Karpas-422 (cell line): ENCODE measurements at regions not wholly inside any gene's neighbourhood (a gene's known extent, or its start where the extent isn't known, plus 50 kb on each side); places are given as distances from the start of the nearest gene placed in this dataset.
"Not testable (repeated sequence)": the region's sequence is repeated elsewhere in the genome, so short reads cannot be mapped to it uniquely, and the experiment has no call there.

Experiments used
- DNase-seq: peaks from one replicate; pipeline ENCODE4 v3.0.0-alpha.2; 2015
- H2AFZ ChIP-seq: fragments of 200-600 bp; sonication (generic); 2 replicates; pipeline ENCODE4 v1.6.1; 2014; ENCODE audit warnings: antibody characterized with exemption, low read length, mixed read lengths
- H3K27ac ChIP-seq: fragments of 200-600 bp; sonication (generic); 2 replicates; pipeline ENCODE4 v1.5.1; 2014; ENCODE audit warnings: mild to moderate bottlenecking, low read length, moderate library complexity
- H3K27me3 ChIP-seq: fragments of 200-600 bp; sonication (generic); 2 replicates; pipeline ENCODE4 v1.6.1; 2014; ENCODE audit warnings: low read length, mixed read lengths
- H3K36me3 ChIP-seq: fragments of 200-600 bp; sonication (generic); 2 replicates; pipeline ENCODE4 v1.6.1; 2014; ENCODE audit warnings: low read length, mixed read lengths; ENCODE audit not compliant: insufficient read depth
- H3K4me1 ChIP-seq: fragments of 200-600 bp; sonication (generic); 2 replicates; pipeline ENCODE4 v1.6.1; 2014; ENCODE audit warnings: mild to moderate bottlenecking, low read length, mixed read lengths
- H3K4me2 ChIP-seq: fragments of 200-600 bp; sonication (generic); 2 replicates; pipeline ENCODE4 v1.6.1; 2014; ENCODE audit warnings: low read length, low read depth, mild to moderate bottlenecking; ENCODE audit not compliant: poor library complexity, severe bottlenecking
- H3K4me3 ChIP-seq: fragments of 200-600 bp; sonication (generic); 2 replicates; pipeline ENCODE4 v1.5.1; 2014; ENCODE audit warnings: mild to moderate bottlenecking, antibody characterized with exemption, low read length, mixed read lengths
- H3K79me2 ChIP-seq: fragments of 200-600 bp; sonication (generic); 2 replicates; pipeline ENCODE4 v1.6.1; 2014; ENCODE audit warnings: mild to moderate bottlenecking, low read length, mixed read lengths
- H3K9ac ChIP-seq: fragments of 200-600 bp; sonication (generic); 2 replicates; pipeline ENCODE4 v1.6.0; 2014; ENCODE audit warnings: low read length
- H3K9me2 ChIP-seq: fragments of 200-600 bp; sonication (generic), shearing (Covaris generic); replicated peaks from 2 replicates; pipeline ENCODE4 v1.6.0; 2014; ENCODE audit warnings: mild to moderate bottlenecking, low read length, moderate library complexity; ENCODE audit not compliant: insufficient read depth
- H3K9me3 ChIP-seq: fragments of 300-700, 200-600 bp; sonication (generic); 2 replicates; pipeline ENCODE4 v1.6.1; 2014; ENCODE audit warnings: low read length, mixed read lengths
- H4K20me1 ChIP-seq: fragments of 200-600 bp; sonication (generic); 2 replicates; pipeline ENCODE4 v1.6.1; 2014; ENCODE audit warnings: mild to moderate bottlenecking, antibody characterized with exemption, low read length, low read depth; ENCODE audit not compliant: insufficient read depth

- DNase-seq, H3K4me2 ChIP-seq, H3K9me2 ChIP-seq: not testable (repeated sequence)
These were observed 827.1 kb upstream of the IGFBP7 start for GRCh38 chr4:57937326-57937725.

GRCh38 chr4:57926311-57926710 is 816.1 kb upstream of the IGFBP7 start:
- H4K20me1 ChIP-seq, result no peaks in the 10 kb centered on the region

More at GRCh38 chr4:57937326-57937725, 827.1 kb upstream of the IGFBP7 start:
- not testable (repeated sequence) for H2AFZ ChIP-seq, H3K36me3 ChIP-seq, H3K4me1 ChIP-seq, H3K9ac ChIP-seq, H4K20me1 ChIP-seq, H3K9me3 ChIP-seq, H3K27me3 ChIP-seq, H3K27ac ChIP-seq, H3K4me3 ChIP-seq, H3K79me2 ChIP-seq

GRCh38 chr4:57924951-57925350 is 814.8 kb upstream of the IGFBP7 start:
- no peaks in the 10 kb centered on the region for H3K27me3 ChIP-seq
- no peaks in the 10 kb centered on the region for H4K20me1 ChIP-seq
- no peaks in the 10 kb centered on the region for H3K4me1 ChIP-seq
- no peaks in the 10 kb centered on the region for H3K79me2 ChIP-seq
- H3K9ac ChIP-seq, result no peak overlapping the region
- H2AFZ ChIP-seq, result no peak overlapping the region
- H3K9me3 ChIP-seq, result no peaks in the 10 kb centered on the region
- no peak for DNase-seq
- H3K9me2 ChIP-seq, result no peaks in the 10 kb centered on the region
- no peak overlapping the region for H3K27ac ChIP-seq
- no peak overlapping the region for H3K4me3 ChIP-seq
- H3K36me3 ChIP-seq, result no peaks in the 10 kb centered on the region
- H3K4me2 ChIP-seq, result no peak overlapping the region

More at GRCh38 chr4:57926311-57926710, 816.1 kb upstream of the IGFBP7 start:
- Histone ChIP-seq H3K36me3 (no peaks in the 10 kb centered on the region), H3K4me1 (no peaks in the 10 kb centered on the region), H3K27me3 (no peaks in the 10 kb centered on the region), H3K79me2 (no peaks in the 10 kb centered on the region), H3K27ac (no peak overlapping the region), H2AFZ (no peak overlapping the region), H3K9me3 (0 out of 2 replicates have a peak, but pooled peaks cover 4% of the 10 kb centered on the region), H3K4me3 (no peak overlapping the region), H3K9ac (no peak overlapping the region), H3K4me2 (no peak overlapping the region), H3K9me2 (no peaks in the 10 kb centered on the region)
- DNase-seq, result no peak

GRCh38 chr4:57916479-57916878 is 806.3 kb upstream of the IGFBP7 start:
- Histone ChIP-seq H3K4me3 (no peak overlapping the region), H3K9ac (no peak overlapping the region), H3K9me3 (0 out of 2 replicates have a peak, but pooled peaks cover 3% of the 10 kb centered on the region), H3K36me3 (no peaks in the 10 kb centered on the region), H3K27ac (no peak overlapping the region), H3K4me1 (no peaks in the 10 kb centered on the region), H3K9me2 (no peaks in the 10 kb centered on the region), H3K79me2 (no peaks in the 10 kb centered on the region), H2AFZ (no peak overlapping the region), H3K27me3 (no peaks in the 10 kb centered on the region), H3K4me2 (no peak overlapping the region), H4K20me1 (no peaks in the 10 kb centered on the region)
- no peak for DNase-seq

- H4K20me1 ChIP-seq, result no peaks in the 10 kb centered on the region
- no peak overlapping the region for H3K4me2 ChIP-seq
- no peaks in the 10 kb centered on the region for H3K27me3 ChIP-seq
- no peak overlapping the region for H3K9ac ChIP-seq
- H3K4me3 ChIP-seq, result no peak overlapping the region
- no peak overlapping the region for H3K27ac ChIP-seq
- no peaks in the 10 kb centered on the region for H3K4me1 ChIP-seq
- H3K9me2 ChIP-seq, result no peaks in the 10 kb centered on the region
- DNase-seq, result no peak
- H2AFZ ChIP-seq, result no peak overlapping the region
- no peaks in the 10 kb centered on the region for H3K36me3 ChIP-seq
- peaks cover 10% of the 10 kb centered on the region for H3K9me3 ChIP-seq
- H3K79me2 ChIP-seq, result no peaks in the 10 kb centered on the region
These were observed 801.0 kb upstream of the IGFBP7 start for GRCh38 chr4:57911203-57911602.

- no peak overlapping the region for H3K9ac ChIP-seq
- DNase-seq, result no peak
- H2AFZ ChIP-seq, result no peak overlapping the region
- H3K79me2 ChIP-seq, result no peaks in the 10 kb centered on the region
- H3K4me2 ChIP-seq, result no peak overlapping the region
- no peaks in the 10 kb centered on the region for H3K36me3 ChIP-seq
- peaks cover 11% of the 10 kb centered on the region for H3K9me3 ChIP-seq
- H3K4me1 ChIP-seq, result no peaks in the 10 kb centered on the region
- no peaks in the 10 kb centered on the region for H3K9me2 ChIP-seq
- H4K20me1 ChIP-seq, result no peaks in the 10 kb centered on the region
- H3K27me3 ChIP-seq, result no peaks in the 10 kb centered on the region
- H3K4me3 ChIP-seq, result no peak overlapping the region
- H3K27ac ChIP-seq, result no peak overlapping the region
These were observed 800.0 kb upstream of the IGFBP7 start for GRCh38 chr4:57910151-57910550.

- no peaks in the 10 kb centered on the region for H4K20me1 ChIP-seq
- no peak overlapping the region for H3K4me3 ChIP-seq
- no peak for DNase-seq
- peaks cover 11% of the 10 kb centered on the region for H3K9me3 ChIP-seq
- H3K27ac ChIP-seq, result no peak overlapping the region
- no peaks in the 10 kb centered on the region for H3K79me2 ChIP-seq
- H3K9me2 ChIP-seq, result no peaks in the 10 kb centered on the region
- no peaks in the 10 kb centered on the region for H3K27me3 ChIP-seq
- no peak overlapping the region for H3K9ac ChIP-seq
- H2AFZ ChIP-seq, result no peak overlapping the region
- no peaks in the 10 kb centered on the region for H3K36me3 ChIP-seq
- H3K4me2 ChIP-seq, result no peak overlapping the region
- no peaks in the 10 kb centered on the region for H3K4me1 ChIP-seq
These were observed 795.8 kb upstream of the IGFBP7 start for GRCh38 chr4:57905965-57906364.

- peaks cover 26% of the 10 kb centered on the region for H3K9me3 ChIP-seq
- no peak overlapping the region for H3K9ac ChIP-seq
These were observed 766.9 kb upstream of the IGFBP7 start for GRCh38 chr4:57877047-57877458.

More at GRCh38 chr4:57877047-57877458, 766.9 kb upstream of the IGFBP7 start:
- no peaks in the 10 kb centered on the region for H3K4me1 ChIP-seq
- no peaks in the 10 kb centered on the region for H3K9me2 ChIP-seq
- no peak overlapping the region for H3K27ac ChIP-seq
- no peak overlapping the region for H2AFZ ChIP-seq
- H3K4me2 ChIP-seq, result no peak overlapping the region
- no peaks in the 10 kb centered on the region for H3K79me2 ChIP-seq
- no peak overlapping the region for H3K4me3 ChIP-seq
- H3K27me3 ChIP-seq, result no peaks in the 10 kb centered on the region
- no peaks in the 10 kb centered on the region for H3K36me3 ChIP-seq
- no peaks in the 10 kb centered on the region for H4K20me1 ChIP-seq
- no peak for DNase-seq
